ENCODE measurements at regions not wholly inside any gene's neighbourhood (a gene's known extent, or its start where the extent isn't known, plus 50 kb on each side); places are given as distances from the start of the nearest gene placed in this dataset.

GRCh38 chr10:55943403-55943802 lies 417.7 kb downstream of the ZWINT start:
- TF ChIP-seq TAF1 (IDR thresholded peaks at IDR 0.05; ENCODE audit: low read depth) (no peak), CTCF (IDR thresholded peaks at IDR 0.05; ENCODE audit: poor library complexity, severe bottlenecking) (no peak), EP300 (conservative IDR thresholded peaks at IDR 0.05; ENCODE audit: poor library complexity, severe bottlenecking) (no peak), EZH2 (IDR thresholded peaks at IDR 0.05; ENCODE audit: borderline replicate concordance, insufficient read depth, low read length, poor library complexity, severe bottlenecking) (no peak), SMC3 (conservative IDR thresholded peaks at IDR 0.05; ENCODE audit: poor library complexity) (no peak), POLR2AphosphoS5 (IDR thresholded peaks at IDR 0.05) (no peak), RAD21 (conservative IDR thresholded peaks at IDR 0.05) (no peak)

All from neural cell (in vitro differentiated cells).